Subcutaneous abdominal adipose tissue (tissue), 5 donors: ENCODE measurements at regions not wholly inside any gene's neighbourhood (a gene's known extent, or its start where the extent isn't known, plus 50 kb on each side); places are given as distances from the start of the nearest gene placed in this dataset.

Experiments
- H3K27ac ChIP-seq: one replicate; pipeline ENCODE4 v1.7.0; 2013; ENCODE audit warnings: low read depth, mild to moderate bottlenecking, inconsistent platforms, low read length, moderate library complexity
- H3K27me3 ChIP-seq, 5 donors: one replicate each; pipeline ENCODE4 v1.7.0; 2013; ENCODE audit warnings: low read length in 5 of 5, inconsistent platforms in 1 of 5; ENCODE audit not compliant: control insufficient read depth in 5 of 5, insufficient read depth in 4 of 5
- H3K36me3 ChIP-seq, 5 donors: one replicate each; pipeline ENCODE4 v1.7.0; 2013; ENCODE audit warnings: low read length in 5 of 5; ENCODE audit not compliant: control insufficient read depth in 5 of 5, insufficient read depth in 5 of 5
- H3K4me1 ChIP-seq, 5 donors: one replicate each; pipeline ENCODE4 v1.7.0; 2013; ENCODE audit warnings: low read length in 5 of 5, mild to moderate bottlenecking in 3 of 5, moderate library complexity in 1 of 5; ENCODE audit not compliant: control insufficient read depth in 5 of 5, insufficient read depth in 5 of 5
- H3K4me3 ChIP-seq, 5 donors: one replicate each; pipeline ENCODE4 v1.7.0; 2013; ENCODE audit warnings: low read length in 5 of 5, low read depth in 1 of 5
- H3K9ac ChIP-seq, 5 donors: one replicate each; pipeline ENCODE4 v1.7.0; 2013; ENCODE audit warnings: low read length in 5 of 5, mild to moderate bottlenecking in 4 of 5, moderate library complexity in 3 of 5
- H3K9me3 ChIP-seq, 5 donors: one replicate each; pipeline ENCODE4 v1.7.0; 2013; ENCODE audit warnings: low read length in 5 of 5; ENCODE audit not compliant: control insufficient read depth in 5 of 5
- donor health status: healthy.
- donor health status: healthy.
- donor health status: healthy.
- donor health status: healthy.
- donor health status: healthy.

DNA sequence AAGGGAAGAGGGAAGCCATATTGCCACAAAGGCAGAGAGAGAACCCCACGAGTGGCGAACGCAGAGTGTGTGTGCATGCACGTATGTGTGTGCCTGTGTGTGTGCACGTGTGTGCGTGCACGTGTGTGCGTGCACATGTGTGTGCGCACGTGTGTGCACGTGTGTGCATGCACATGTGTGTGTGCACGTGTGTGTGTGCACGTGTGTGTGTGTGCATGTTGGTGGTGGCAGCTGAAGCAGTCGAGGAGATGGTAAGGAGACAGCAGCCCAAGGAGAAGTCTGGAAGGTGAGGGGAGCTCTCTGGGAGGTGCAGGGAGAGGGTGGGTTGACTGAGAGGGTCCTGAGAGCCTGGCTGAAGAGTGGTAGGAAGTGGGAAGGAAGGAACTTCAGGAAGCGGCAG, 94.1 kb upstream of the NECTIN1 start:
- Histone ChIP-seq H3K4me3 (no peak overlapping the region), H3K4me1 (no peaks in the 10 kb centered on the region), H3K27ac (no peak overlapping the region), H3K9me3 (peaks cover 0 to 6% (median 4%) of the 10 kb centered on the region in 5 donors), H3K36me3 (no peaks in the 10 kb centered on the region), H3K9ac (no peak overlapping the region), H3K27me3 (peaks cover 0 to 13% (median 0%) of the 10 kb centered on the region in 5 donors)

DNA sequence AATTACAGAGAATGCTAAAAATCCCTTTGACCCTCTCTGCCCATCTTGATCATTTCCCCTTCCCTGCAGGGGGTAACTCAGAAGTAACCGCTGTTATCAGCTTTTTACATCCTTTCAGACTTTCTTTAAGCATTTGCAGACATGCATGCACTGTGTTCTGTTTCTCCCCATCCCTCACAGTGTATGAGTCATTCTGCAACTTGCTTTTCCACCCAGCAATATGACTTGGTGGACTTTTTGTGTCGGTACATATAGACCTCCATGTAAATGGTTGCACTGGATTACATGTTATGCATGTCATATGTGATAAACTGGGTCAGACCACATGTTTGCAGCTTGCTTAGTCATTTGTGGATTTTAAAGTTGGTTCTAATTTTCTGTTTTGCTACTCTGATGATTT, 87.7 kb upstream of the NECTIN1 start:
- Histone ChIP-seq H3K4me3 (no peak overlapping the region), H3K9ac (no peak overlapping the region), H3K27ac (no peak overlapping the region), H3K9me3 (peaks cover 0 to 5% (median 0%) of the 10 kb centered on the region in 5 donors), H3K4me1 (no peaks in the 10 kb centered on the region), H3K36me3 (no peaks in the 10 kb centered on the region), H3K27me3 (peaks cover 0 to 4% (median 2%) of the 10 kb centered on the region in 5 donors)

DNA sequence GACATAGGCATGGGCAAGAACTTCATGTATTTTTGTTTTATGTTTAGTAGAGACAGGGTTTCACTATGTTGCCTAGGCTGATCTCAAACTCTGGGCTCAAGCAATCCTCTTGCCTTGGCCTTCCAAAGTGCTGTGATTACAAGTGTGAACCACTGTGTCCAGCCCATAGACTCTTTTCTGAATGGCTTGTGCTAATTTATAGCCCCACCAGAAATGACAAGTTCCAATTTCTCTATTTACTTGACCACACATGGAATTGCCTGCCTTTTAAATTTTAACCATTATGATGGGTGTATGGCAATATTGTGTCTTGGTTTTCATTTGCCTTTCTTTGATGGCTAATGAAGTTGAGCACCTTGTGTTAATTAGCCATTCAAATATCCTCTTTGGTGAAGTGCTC, 85.8 kb upstream of the NECTIN1 start:
- no peak overlapping the region for H3K4me3 ChIP-seq

GRCh38 chr11:119810478-119811232, 81.7 kb upstream of the NECTIN1 start:
- H3K27ac ChIP-seq, result no peak overlapping the region
- no peaks in the 10 kb centered on the region for H3K4me1 ChIP-seq
- H3K9me3 ChIP-seq, result peaks cover 0 to 5% (median 0%) of the 10 kb centered on the region in 5 donors
- H3K9ac ChIP-seq, result no peak overlapping the region
- peaks cover 0 to 15% (median 4%) of the 10 kb centered on the region in 5 donors for H3K27me3 ChIP-seq
- no peaks in the 10 kb centered on the region for H3K36me3 ChIP-seq
- no peak overlapping the region for H3K4me3 ChIP-seq

More for the DNA sequence above, 85.8 kb upstream of the NECTIN1 start:
- Histone ChIP-seq H3K36me3 (no peaks in the 10 kb centered on the region), H3K27me3 (peaks cover 0 to 2% (median 0%) of the 10 kb centered on the region in 5 donors), H3K9me3 (peaks cover 0 to 5% (median 0%) of the 10 kb centered on the region in 5 donors), H3K4me1 (no peaks in the 10 kb centered on the region), H3K27ac (no peak overlapping the region), H3K9ac (no peak overlapping the region)

DNA sequence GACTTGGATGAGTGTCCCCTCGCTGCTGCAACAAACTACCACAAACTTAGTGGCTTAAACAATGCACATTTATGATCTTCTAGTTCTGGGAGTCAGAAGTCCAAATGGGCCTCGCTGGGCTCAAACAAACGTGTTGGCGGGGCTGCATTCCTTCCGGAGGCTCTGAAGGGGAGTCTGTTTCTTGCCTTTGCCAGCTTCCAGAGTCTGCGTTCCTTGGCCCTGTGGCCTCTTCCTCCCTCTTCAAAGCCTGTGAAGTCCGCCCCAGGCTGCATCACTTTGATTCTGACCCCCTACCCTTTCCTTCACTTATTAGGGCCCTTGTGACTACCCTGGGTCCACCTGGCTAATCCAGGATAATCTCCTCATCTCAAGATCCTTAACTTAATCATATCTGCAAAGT, 80.3 kb upstream of the NECTIN1 start:
- H3K27me3 ChIP-seq, result peaks cover 0 to 15% (median 4%) of the 10 kb centered on the region in 5 donors
- H3K27ac ChIP-seq, result no peak overlapping the region
- H3K4me1 ChIP-seq, result no peaks in the 10 kb centered on the region
- H3K4me3 ChIP-seq, result no peak overlapping the region
- H3K9ac ChIP-seq, result no peak overlapping the region
- peaks cover 0 to 5% (median 0%) of the 10 kb centered on the region in 5 donors for H3K9me3 ChIP-seq
- no peaks in the 10 kb centered on the region for H3K36me3 ChIP-seq

DNA sequence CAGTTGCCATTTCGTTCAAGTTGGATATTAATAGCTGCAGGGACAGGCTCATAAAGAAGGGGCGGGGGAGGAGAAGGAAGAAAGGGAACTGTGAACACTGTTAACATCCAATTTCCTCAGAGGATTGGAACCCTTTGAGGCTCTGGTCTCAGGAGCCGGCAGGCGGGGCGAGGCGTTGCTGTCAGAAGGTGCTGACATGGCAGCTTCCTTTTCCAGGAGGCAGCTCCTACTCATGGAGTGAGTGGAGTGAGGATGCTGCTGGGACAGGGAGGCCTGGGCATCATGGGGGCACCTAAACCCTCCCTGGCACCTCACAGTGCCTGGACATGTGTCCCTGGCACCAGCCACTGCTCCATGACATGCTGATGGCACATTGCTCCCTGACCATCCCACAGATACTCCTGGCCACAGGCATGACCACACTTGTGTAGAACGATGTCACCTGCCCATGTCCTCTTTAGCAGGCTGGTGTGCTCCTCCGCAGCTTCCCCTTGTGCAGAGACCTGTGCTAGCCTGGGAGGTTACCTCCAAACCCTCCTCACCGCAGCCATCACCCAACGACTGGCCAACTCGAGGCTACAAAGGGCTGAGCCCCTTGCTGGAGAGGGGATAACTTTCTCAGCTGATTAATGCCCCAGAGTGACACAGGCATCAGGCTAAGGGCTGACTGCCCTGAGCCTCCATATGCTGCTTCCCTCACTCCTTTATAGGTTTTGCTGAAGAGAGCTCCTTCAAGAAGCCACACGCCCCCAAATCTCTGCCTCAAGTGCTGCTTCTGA, 79.6 kb upstream of the NECTIN1 start:
- Histone ChIP-seq H3K4me1 (no peaks in the 10 kb centered on the region), H3K36me3 (no peaks in the 10 kb centered on the region), H3K27ac (no peak overlapping the region), H3K9ac (no peak overlapping the region), H3K4me3 (no peak overlapping the region), H3K9me3 (no peaks in the 10 kb centered on the region), H3K27me3 (peaks cover 0 to 15% (median 4%) of the 10 kb centered on the region in 5 donors)

DNA sequence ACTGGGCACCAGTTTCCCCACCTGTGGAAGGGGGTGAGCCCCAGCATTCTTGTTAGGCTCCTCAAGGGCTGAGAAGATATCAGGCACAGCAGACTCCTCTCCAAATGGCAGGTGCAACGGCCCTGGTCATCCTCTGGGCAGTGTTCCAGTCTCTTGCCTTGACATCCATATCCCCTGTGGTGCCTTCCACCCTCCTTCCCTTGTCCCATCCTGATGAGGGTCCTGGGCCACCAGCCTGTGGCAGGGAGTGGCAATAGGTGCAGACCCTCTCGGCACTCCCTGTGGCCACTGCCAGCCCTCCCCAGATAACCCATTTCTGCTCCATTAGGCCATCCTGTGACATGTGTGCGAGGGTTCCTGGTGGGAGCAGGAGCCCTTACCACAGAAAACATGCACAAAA, 78.8 kb upstream of the NECTIN1 start:
- Histone ChIP-seq H3K4me3 (no peak overlapping the region), H3K9ac (no peak overlapping the region), H3K27ac (no peak overlapping the region), H3K4me1 (no peaks in the 10 kb centered on the region), H3K36me3 (no peaks in the 10 kb centered on the region), H3K9me3 (no peaks in the 10 kb centered on the region), H3K27me3 (peaks cover 0 to 15% (median 4%) of the 10 kb centered on the region in 5 donors)

GRCh38 chr11:119807402-119807801, 78.4 kb upstream of the NECTIN1 start:
- H3K27ac ChIP-seq, result no peak overlapping the region
- H3K4me1 ChIP-seq, result no peaks in the 10 kb centered on the region
- no peak overlapping the region for H3K9ac ChIP-seq
- H3K27me3 ChIP-seq, result peaks cover 0 to 15% (median 4%) of the 10 kb centered on the region in 5 donors
- no peaks in the 10 kb centered on the region for H3K9me3 ChIP-seq
- H3K36me3 ChIP-seq, result no peaks in the 10 kb centered on the region
- H3K4me3 ChIP-seq, result no peak overlapping the region

- H3K9ac ChIP-seq, result no peak overlapping the region
- H3K4me1 ChIP-seq, result no peaks in the 10 kb centered on the region
- H3K27me3 ChIP-seq, result peaks cover 0 to 15% (median 7%) of the 10 kb centered on the region in 5 donors
- H3K4me3 ChIP-seq, result no peak overlapping the region
- H3K27ac ChIP-seq, result no peak overlapping the region
- no peaks in the 10 kb centered on the region for H3K36me3 ChIP-seq
- no peaks in the 10 kb centered on the region for H3K9me3 ChIP-seq
These were observed 77.3 kb upstream of the NECTIN1 start for GRCh38 chr11:119806064-119806915.
